H1 (cell line): ENCODE measurements at regions not wholly inside any gene's neighbourhood (a gene's known extent, or its start where the extent isn't known, plus 50 kb on each side); places are given as distances from the start of the nearest gene placed in this dataset.

Experiments used
- CTCF ChIA-PET: fragments of 300-600 bp; sonication (Branson Sonifier 250); formaldehyde crosslinking; loops from one replicate; lab custom pipeline; 2021; ENCODE audit not compliant: partially characterized antibody; lab: Charles Lee
- POLR2A ChIA-PET: fragments of 300-600 bp; sonication (Branson Sonifier 250); formaldehyde crosslinking; loops from one replicate; lab custom pipeline; 2021; ENCODE audit warnings: inconsistent platforms; ENCODE audit not compliant: partially characterized antibody; lab: Charles Lee
- DNase-seq, 2 experiments: peaks; one replicate each; pipeline versions ENCODE4 v3.0.0 to v3.0.0-alpha.2; 2010 to 2022; ENCODE audit warnings: low spot score in 2 of 2, low read depth in 1 of 2, mixed read lengths in 1 of 2
- FAIRE-seq: peaks from 2 replicates; lab custom pipeline; 2011; peaks lifted over from hg19 to GRCh38; lab: Jason Lieb, UNC
- H2AFZ ChIP-seq: 2 replicates; pipeline ENCODE4 v1.8.1; 2012; ENCODE audit warnings: low read length, inconsistent platforms
- H2AK5ac ChIP-seq: 2 replicates; pipeline ENCODE4 v1.6.1; 2013; ENCODE audit warnings: low read depth, low read length
- H2BK120ac ChIP-seq: replicated peaks from 2 replicates; pipeline ENCODE3; 2013; ENCODE audit warnings: low read depth, low read length, inconsistent platforms
- H2BK12ac ChIP-seq: 2 replicates; pipeline ENCODE4 v1.6.1; 2013; ENCODE audit warnings: low read depth, low read length
- H2BK15ac ChIP-seq: 2 replicates; pipeline ENCODE4 v1.6.1; 2013; ENCODE audit warnings: low read length
- H2BK20ac ChIP-seq: 2 replicates; pipeline ENCODE4 v1.6.1; 2013; ENCODE audit warnings: low read length
- H2BK5ac ChIP-seq: 2 replicates; pipeline ENCODE4 v1.6.1; 2013; ENCODE audit warnings: low read depth, low read length
- H3K14ac ChIP-seq: 2 replicates; pipeline ENCODE4 v1.6.1; 2013; ENCODE audit warnings: inconsistent platforms; ENCODE audit not compliant: insufficient read length
- H3K18ac ChIP-seq: 2 replicates; pipeline ENCODE4 v1.6.1; 2013; ENCODE audit warnings: low read length; ENCODE audit errors: extremely low read depth
- H3K23ac ChIP-seq: 2 replicates; pipeline ENCODE4 v1.6.1; 2013; ENCODE audit warnings: inconsistent platforms; ENCODE audit not compliant: insufficient read length
- H3K23me2 ChIP-seq: 2 replicates; pipeline ENCODE4 v1.6.1; 2013; ENCODE audit warnings: low read depth, low read length
- H3K27ac ChIP-seq: 2 replicates; pipeline ENCODE4 v1.6.1; 2011; ENCODE audit warnings: low read depth, low read length, inconsistent platforms
- H3K27me3 ChIP-seq, 4 experiments: replicated peaks in 1 of 4; 1 replicate in 1 of 4; 2 replicates in 3 of 4; pipeline versions ENCODE4 v1.6.1 to v1.8.1; 2011 to 2013; ENCODE audit warnings: low read length in 3 of 4, mild to moderate bottlenecking in 3 of 4, inconsistent platforms in 2 of 4, mixed read lengths in 2 of 4, moderate library complexity in 1 of 4; ENCODE audit not compliant: control insufficient read depth in 3 of 4, insufficient read depth in 3 of 4; ENCODE audit errors: extremely low read depth in 1 of 4
- H3K36me3 ChIP-seq, 4 experiments: 2 replicates each; pipeline versions ENCODE4 v1.6.1 to v1.8.1; 2011 to 2013; ENCODE audit warnings: mild to moderate bottlenecking in 4 of 4, low read length in 3 of 4, moderate library complexity in 2 of 4, control low read depth in 1 of 4, inconsistent platforms in 1 of 4; ENCODE audit not compliant: insufficient read depth in 4 of 4, control insufficient read depth in 2 of 4
- H3K4ac ChIP-seq: replicated peaks from 2 replicates; pipeline ENCODE3; 2013; ENCODE audit warnings: low read length, low read depth, mixed read lengths, inconsistent platforms; ENCODE audit not compliant: insufficient read length
- H3K4me1 ChIP-seq, 4 experiments: replicated peaks in 1 of 4; 1 replicate in 1 of 4; 2 replicates in 3 of 4; pipeline versions ENCODE4 v1.6.1 to v1.8.1; 2011 to 2013; ENCODE audit warnings: low read length in 3 of 4, inconsistent platforms in 2 of 4, mixed read lengths in 1 of 4; ENCODE audit not compliant: insufficient read depth in 4 of 4, control insufficient read depth in 3 of 4
- H3K4me2 ChIP-seq, 2 experiments: 2 replicates each; pipeline versions ENCODE4 v1.6.1 to v1.8.1; 2011 to 2013; ENCODE audit warnings: low read depth in 2 of 2, low read length in 2 of 2, control low read depth in 1 of 2, inconsistent platforms in 1 of 2, mild to moderate bottlenecking in 1 of 2; ENCODE audit not compliant: insufficient read depth in 1 of 2
- H3K4me3 ChIP-seq, 4 experiments: fragments of 200-600, 300-600 bp in 1 of 4; sonication (generic), shearing (Covaris generic), sonication (Bioruptor Twin) in 1 of 4; 2 replicates each; pipeline versions ENCODE4 v1.5.1 to v1.8.1; 2011 to 2016; ENCODE audit warnings: low read length in 4 of 4, low read depth in 3 of 4, control low read depth in 2 of 4, inconsistent platforms in 2 of 4, mild to moderate bottlenecking in 2 of 4, mixed read lengths in 1 of 4, moderate library complexity in 1 of 4; ENCODE audit not compliant: insufficient read depth in 2 of 4; ENCODE audit errors: extremely low read depth in 1 of 4
- H3K56ac ChIP-seq: replicated peaks from 2 replicates; pipeline ENCODE3; 2013; ENCODE audit warnings: low read depth, mild to moderate bottlenecking, mixed read lengths, low read length, inconsistent platforms; ENCODE audit not compliant: insufficient read length
- H3K79me1 ChIP-seq: 2 replicates; pipeline ENCODE4 v1.6.1; 2013; ENCODE audit warnings: low read depth, low read length, control low read depth
- H3K79me2 ChIP-seq, 2 experiments: 2 replicates each; pipeline versions ENCODE4 v1.6.1 to v1.8.1; 2012 to 2013; ENCODE audit warnings: low read length in 2 of 2, mild to moderate bottlenecking in 2 of 2, inconsistent platforms in 1 of 2; ENCODE audit not compliant: insufficient read depth in 2 of 2, control insufficient read depth in 1 of 2
- H3K9ac ChIP-seq, 4 experiments: replicated peaks in 1 of 4; 1 replicate in 1 of 4; 2 replicates in 3 of 4; pipeline versions ENCODE4 v1.6.1 to v1.8.1; 2011 to 2013; ENCODE audit warnings: low read depth in 3 of 4, low read length in 3 of 4, control low read depth in 2 of 4, mild to moderate bottlenecking in 2 of 4, moderate library complexity in 2 of 4, inconsistent platforms in 1 of 4; ENCODE audit errors: extremely low read depth in 1 of 4
- H3K9me3 ChIP-seq, 2 experiments: 2 replicates each; pipeline versions ENCODE4 v1.6.1 to v1.8.1; 2012 to 2013; ENCODE audit warnings: mild to moderate bottlenecking in 2 of 2, moderate library complexity in 2 of 2, control low read depth in 1 of 2, inconsistent platforms in 1 of 2, low read depth in 1 of 2, low read length in 1 of 2, mixed read lengths in 1 of 2; ENCODE audit not compliant: insufficient read depth in 2 of 2
- H4K20me1 ChIP-seq, 2 experiments: replicated peaks in 1 of 2; 2 replicates each; pipeline versions ENCODE3 to v1.8.1; 2011 to 2013; ENCODE audit warnings: inconsistent platforms in 2 of 2, low read length in 2 of 2, mild to moderate bottlenecking in 1 of 2; ENCODE audit not compliant: insufficient read depth in 2 of 2, control insufficient read depth in 1 of 2
- H4K5ac ChIP-seq: 2 replicates; pipeline ENCODE4 v1.6.1; 2013; ENCODE audit warnings: low read length, low read depth, mixed read lengths, inconsistent platforms; ENCODE audit not compliant: insufficient read length
- H4K8ac ChIP-seq: 2 replicates; pipeline ENCODE4 v1.8.0; 2013; ENCODE audit warnings: mild to moderate bottlenecking, moderate library complexity, low read length, inconsistent platforms; ENCODE audit not compliant: insufficient read depth; ENCODE audit errors: extremely low read depth
- H4K91ac ChIP-seq: replicated peaks from 2 replicates; pipeline ENCODE3; 2013; ENCODE audit warnings: low read length, mixed read lengths, inconsistent platforms; ENCODE audit not compliant: insufficient read length
- FOSL1 ChIP-seq: IDR thresholded peaks from 2 replicates; pipeline ENCODE4 v1.6.1; 2011; ENCODE audit warnings: mild to moderate bottlenecking, low read depth, low read length, moderate library complexity; ENCODE audit not compliant: insufficient read depth
- WGBS, 2 experiments: shearing (Covaris generic) in 1 of 2; methylation state at CpG; one replicate each; pipeline versions ENCODE4 v1.1.6 to v1.1.7; 2013 to 2015; ENCODE audit warnings: low lambda C conversion rate in 2 of 2, mixed read lengths in 2 of 2, inconsistent platforms in 1 of 2, low coverage in 1 of 2, missing lambda C conversion rate in 1 of 2; ENCODE audit not compliant: insufficient replicate concordance in 2 of 2, insufficient coverage in 1 of 2, insufficient read length in 1 of 2; ENCODE audit errors: extremely low coverage in 1 of 2, missing lambda C conversion rate in 1 of 2; 5-methylcytosine and 5-hydroxymethylcytosine counted together

- Histone ChIP-seq H2BK20ac (no peak overlapping the region), H2BK15ac (no peak overlapping the region), H4K8ac (no peak overlapping the region)
- CTCF ChIA-PET, result no interaction called here
- no peak for TF ChIP-seq FOSL1
- TF ChIP-seq, all 59 proteins: peak for 0
- FAIRE-seq (no peak), DNase-seq (no peak)
- 83% methylated on average over 3 of the region's 3 CpGs; no CpG with 5 or more reads in 1 of the 2 experiments for WGBS, 2 experiments
- no peaks in the 10 kb centered on the region for H4K20me1 ChIP-seq
- no peaks in the 10 kb centered on the region for H3K4me1 ChIP-seq
- H3K79me2 ChIP-seq, result no peaks in the 10 kb centered on the region
- no peak overlapping the region for H2BK120ac ChIP-seq
- H3K79me1 ChIP-seq, result no peaks in the 10 kb centered on the region
- H4K91ac ChIP-seq, result no peak overlapping the region
- no peaks in the 10 kb centered on the region for H3K36me3 ChIP-seq
- H3K9me3 ChIP-seq, result no peaks in the 10 kb centered on the region
- no peak overlapping the region for H3K4me2 ChIP-seq
- no peak overlapping the region for H3K4me3 ChIP-seq
- no peak overlapping the region for H2BK5ac ChIP-seq
- H3K56ac ChIP-seq, result no peak overlapping the region
- no peak overlapping the region for H4K5ac ChIP-seq
- no peaks in the 10 kb centered on the region for H3K23me2 ChIP-seq
- POLR2A ChIA-PET, result no interaction called here
- H3K4ac ChIP-seq, result no peak overlapping the region
- no peak overlapping the region for H3K18ac ChIP-seq
- H2AFZ ChIP-seq, result 0 out of 2 replicates have a peak overlapping the region, but pooled peaks have one; percentile 13
- no peaks in the 10 kb centered on the region for H3K27me3 ChIP-seq
- H2BK12ac ChIP-seq, result no peak overlapping the region
- no peak overlapping the region for H3K23ac ChIP-seq
- H3K14ac ChIP-seq, result no peak overlapping the region
- H3K9ac ChIP-seq, result no peak overlapping the region
- no peak overlapping the region for H2AK5ac ChIP-seq
- no peak overlapping the region for H3K27ac ChIP-seq
These were observed 618.5 kb upstream of the BCHE start for GRCh38 chr3:166455744-166456143.
